HCT116 (cell line): ENCODE measurements at regions not wholly inside any gene's neighbourhood (a gene's known extent, or its start where the extent isn't known, plus 50 kb on each side); places are given as distances from the start of the nearest gene placed in this dataset.

Experiments
- ATAC-seq: fragments of 200-7000 bp; cut with Tn5 transposase; 2 replicates; pipeline ENCODE4 v1.9.1; 2020; ENCODE audit warnings: mild to moderate bottlenecking, moderate library complexity
- BruUV-seq: library from RNA; stranded (reverse); fragments of 400-500 nt; replicated peaks from 2 replicates; lab custom pipeline; 2021; lab: Mats Ljungman, UMichigan
- CTCF ChIA-PET: fragments of 300-600 bp; sonication (Branson Sonifier 250); formaldehyde crosslinking; loops from one replicate; lab custom pipeline; 2021; ENCODE audit warnings: antibody characterized with exemption; lab: Charles Lee
- POLR2A ChIA-PET: fragments of 300-600, 350-600 bp; sonication (Branson Sonifier 250); formaldehyde crosslinking; loops from one replicate; lab custom pipeline; 2021; ENCODE audit warnings: antibody characterized with exemption; lab: Charles Lee
- RAD21 ChIA-PET, 2 experiments: fragments of 300-600 bp; sonication (Branson Sonifier 250); formaldehyde crosslinking; loops; one replicate each; lab custom pipeline; 2023; ENCODE audit warnings: low total read pairs in 2 of 2; ENCODE audit not compliant: uncharacterized antibody in 2 of 2, unreplicated experiment in 2 of 2, low non-redundant PET in 1 of 2; lab: Charles Lee
- DNase-seq: peaks from one replicate; pipeline ENCODE4 v3.0.0-alpha.2; 2010; ENCODE audit warnings: low read depth, low spot score
- H2AFZ ChIP-seq: fragments of 200-600 bp; shearing (Covaris generic), sonication (generic); 2 replicates; pipeline ENCODE4 v1.6.1; 2017; ENCODE audit warnings: low read depth, mixed run types, mixed read lengths, antibody characterized with exemption, low read length; ENCODE audit not compliant: poor library complexity, severe bottlenecking
- H3K27ac ChIP-seq: 2 replicates; pipeline ENCODE4 v1.5.1; 2012; ENCODE audit warnings: low read depth, low read length
- H3K27me3 ChIP-seq: fragments of 200-600 bp; sonication (generic); 2 replicates; pipeline ENCODE4 v1.6.1; 2016; ENCODE audit warnings: mixed run types, low read length, mixed read lengths; ENCODE audit not compliant: insufficient read depth
- H3K36me3 ChIP-seq, 2 experiments: fragments of 200-500 bp in 1 of 2; fragments of 200-600 bp in 1 of 2; sonication (Bioruptor generic) in 1 of 2; sonication (generic) in 1 of 2; 2 replicates each; pipeline versions ENCODE4 v1.5.1 to v1.6.1; 2014 to 2016; ENCODE audit warnings: low read length in 2 of 2, inconsistent platforms in 1 of 2, mixed read lengths in 1 of 2, mixed run types in 1 of 2; ENCODE audit not compliant: insufficient read depth in 2 of 2, control insufficient read depth in 1 of 2
- H3K4me1 ChIP-seq, 2 experiments: fragments of 200-600 bp in 1 of 2; sonication (generic) in 1 of 2; 2 replicates each; pipeline versions ENCODE4 v1.5.1 to v1.6.1; 2012 to 2017; ENCODE audit warnings: low read length in 2 of 2, inconsistent platforms in 1 of 2, mild to moderate bottlenecking in 1 of 2, mixed read lengths in 1 of 2, mixed run types in 1 of 2, moderate library complexity in 1 of 2; ENCODE audit not compliant: insufficient read depth in 2 of 2, control insufficient read depth in 1 of 2
- H3K4me2 ChIP-seq: fragments of 200-600 bp; sonication (generic); 2 replicates; pipeline ENCODE4 v1.6.1; 2017; ENCODE audit warnings: mixed run types, low read length, mixed read lengths
- H3K4me3 ChIP-seq, 2 experiments: fragments of 200-600 bp in 1 of 2; sonication (generic) in 1 of 2; replicated peaks in 1 of 2; 2 replicates each; pipeline ENCODE4 v1.5.1; 2011 to 2016; ENCODE audit warnings: low read length in 2 of 2, control low read depth in 1 of 2, low read depth in 1 of 2, mild to moderate bottlenecking in 1 of 2, mixed read lengths in 1 of 2, mixed run types in 1 of 2
- H3K79me2 ChIP-seq: fragments of 200-600 bp; sonication (generic); 2 replicates; pipeline ENCODE4 v1.6.1; 2017; ENCODE audit warnings: mild to moderate bottlenecking, mixed run types, low read length, moderate library complexity, mixed read lengths; ENCODE audit not compliant: insufficient read depth
- H3K9ac ChIP-seq: fragments of 200-600 bp; sonication (generic); 2 replicates; pipeline ENCODE4 v1.6.1; 2016; ENCODE audit warnings: low read length, mixed read lengths
- H3K9me2 ChIP-seq: fragments of 200-600 bp; sonication (generic), shearing (Covaris generic); 2 replicates; pipeline ENCODE4 v1.6.1; 2017; ENCODE audit warnings: mixed run types, mild to moderate bottlenecking, moderate library complexity; ENCODE audit not compliant: insufficient read depth
- H3K9me3 ChIP-seq, 2 experiments: fragments of 200-500 bp in 1 of 2; fragments of 200-600 bp in 1 of 2; sonication (Bioruptor generic) in 1 of 2; sonication (generic) in 1 of 2; 2 replicates each; pipeline ENCODE4 v1.6.1; 2014 to 2017; ENCODE audit warnings: low read length in 2 of 2, mixed read lengths in 2 of 2, inconsistent platforms in 1 of 2, low read depth in 1 of 2, mild to moderate bottlenecking in 1 of 2, mixed run types in 1 of 2, moderate library complexity in 1 of 2; ENCODE audit not compliant: control insufficient read depth in 1 of 2, insufficient read depth in 1 of 2
- H4K20me1 ChIP-seq: fragments of 200-600 bp; sonication (generic), shearing (Covaris generic); 2 replicates; pipeline ENCODE4 v1.6.1; 2017; ENCODE audit warnings: mixed run types, mild to moderate bottlenecking, moderate library complexity; ENCODE audit not compliant: insufficient read depth
- CBX3 ChIP-seq: IDR thresholded peaks from 2 replicates; pipeline ENCODE4 v1.6.1; 2012; ENCODE audit warnings: low read depth
- CTCF ChIP-seq, 3 experiments: fragments of 200-600 bp in 1 of 3; sonication (generic) in 1 of 3; IDR thresholded peaks in 2 of 3; conservative IDR thresholded peaks in 1 of 3; 2 replicates each; pipeline ENCODE4 v1.5.1; 2012 to 2017; ENCODE audit warnings: low read depth in 2 of 3, low read length in 2 of 3, antibody characterized with exemption in 1 of 3, borderline replicate concordance in 1 of 3, control low read depth in 1 of 3, mild to moderate bottlenecking in 1 of 3, mixed read lengths in 1 of 3, mixed run types in 1 of 3, moderate library complexity in 1 of 3; ENCODE audit not compliant: insufficient read depth in 1 of 3
- JUND ChIP-seq: IDR thresholded peaks from 2 replicates; pipeline ENCODE4 v1.6.1; 2012
- RAD21 ChIP-seq: IDR thresholded peaks from 2 replicates; pipeline ENCODE4 v1.6.1; 2012; ENCODE audit warnings: low read depth, mild to moderate bottlenecking
- REST ChIP-seq: IDR thresholded peaks from 2 replicates; pipeline ENCODE4 v1.6.1; 2012; ENCODE audit warnings: low read depth
- intact Hi-C: fragments of 100-400 bp; cut with micrococcal nuclease; formaldehyde crosslinking; loops from 2 replicates; pipeline ENCODE4 v1.10.0; 2022

GRCh38 chr3:144229330-144229729, 257.7 kb downstream of the DIPK2A start:
- no peak for ATAC-seq
- BruUV-seq, result no TSS peak

More at GRCh38 chr3:144229330-144229729, 257.7 kb downstream of the DIPK2A start:
- Histone ChIP-seq H3K36me3 (no peaks in the 10 kb centered on the region), H3K27me3 (no peaks in the 10 kb centered on the region), H3K9me3 (no peaks in the 10 kb centered on the region), H2AFZ (no peak overlapping the region), H3K4me3 (no peak overlapping the region), H3K4me1 (no peaks in the 10 kb centered on the region), H4K20me1 (no peaks in the 10 kb centered on the region), H3K4me2 (no peak overlapping the region), H3K9me2 (no peaks in the 10 kb centered on the region), H3K9ac (no peak overlapping the region), H3K79me2 (no peaks in the 10 kb centered on the region), H3K27ac (no peak overlapping the region)
- POLR2A ChIA-PET, result no interaction called here
- no peak for DNase-seq
- intact Hi-C loops, result no loop called here
- CTCF ChIA-PET, result no interaction called here
- RAD21 ChIA-PET, result no interaction called here
- no peak for TF ChIP-seq REST
- TF ChIP-seq CBX3, result no peak
- TF ChIP-seq RAD21, result no peak
- TF ChIP-seq CTCF (IDR thresholded peaks at IDR 0.05 in 2 of 3, conservative IDR thresholded peaks at IDR 0.05 in 1 of 3; ENCODE audit: borderline replicate concordance in 1 of 3, insufficient read depth in 1 of 3, low read depth in 2 of 3, low read length in 2 of 3), result no peak
- TF ChIP-seq JUND, result no peak
